ENCODE measurements at regions not wholly inside any gene's neighbourhood (a gene's known extent, or its start where the extent isn't known, plus 50 kb on each side); places are given as distances from the start of the nearest gene placed in this dataset.

DNA sequence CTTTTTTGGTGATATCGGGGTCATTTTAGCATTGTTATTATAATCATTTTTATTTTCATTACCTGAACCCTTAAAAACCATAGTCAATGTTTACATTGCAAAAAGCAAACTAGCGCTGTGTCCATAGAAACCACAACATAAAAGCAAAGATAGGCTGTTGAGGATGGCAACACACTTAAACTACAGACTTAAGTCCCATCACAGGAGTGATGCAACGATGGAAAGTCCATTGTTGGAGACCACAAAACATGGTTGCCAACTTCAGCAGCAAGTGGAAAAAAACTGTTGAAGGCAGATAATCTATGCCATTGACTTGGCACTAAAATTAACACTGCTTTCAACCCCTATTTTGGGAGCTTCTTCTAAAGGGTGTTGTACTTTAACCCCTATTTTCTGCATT is 398.8 kb upstream of the IGFBP3 start:
- H3K4me3 Mint-ChIP-seq, result no peak overlapping the region
- H3K27ac ChIP-seq (ENCODE audit: low read depth), result no peak overlapping the region
- 0 out of 2 replicates have a peak, but pooled peaks cover 3% of the 10 kb centered on the region for H3K9me2 ChIP-seq (ENCODE audit: insufficient read depth)

More for the DNA sequence above, 398.8 kb upstream of the IGFBP3 start:
- no peaks in the 10 kb centered on the region for H4K20me1 ChIP-seq (replicated peaks; ENCODE audit: insufficient read depth)
- no peaks in the 10 kb centered on the region for H3K9me3 Mint-ChIP-seq
- DNase-seq (ENCODE audit: low spot score) (no peak), ATAC-seq (no peak)
- H3K36me3 Mint-ChIP-seq (ENCODE audit: low read depth), result no peaks in the 10 kb centered on the region
- no peaks in the 10 kb centered on the region for H3K79me2 ChIP-seq (replicated peaks; ENCODE audit: insufficient read depth)
- no peak overlapping the region for H3K27ac Mint-ChIP-seq
- no peaks in the 10 kb centered on the region for H3F3A ChIP-seq (replicated peaks; ENCODE audit: low read depth)
- H2AFZ ChIP-seq, result no peak overlapping the region
- H3K36me3 ChIP-seq (ENCODE audit: insufficient read depth), result no peaks in the 10 kb centered on the region
- H3K4me3 ChIP-seq, result no peak overlapping the region
- no peaks in the 10 kb centered on the region for H3K4me1 Mint-ChIP-seq
- peaks cover 4% of the 10 kb centered on the region for H3K27me3 Mint-ChIP-seq (ENCODE audit: insufficient read depth, low read depth, poor library complexity)
- no peak overlapping the region for H3K4me2 ChIP-seq
- H3K4me1 ChIP-seq (ENCODE audit: insufficient read depth), result no peaks in the 10 kb centered on the region
- no peaks in the 10 kb centered on the region for H3K27me3 ChIP-seq (ENCODE audit: insufficient read depth)
- no peak for TF ChIP-seq EZH2phosphoT487 (IDR thresholded peaks at IDR 0.05; ENCODE audit: unreplicated experiment)
- TF ChIP-seq ZNF331 (CRISPR knock-in tag; IDR thresholded peaks at IDR 0.05; ENCODE audit: low read depth), result no peak
- TF ChIP-seq JUNB (IDR thresholded peaks at IDR 0.05; ENCODE audit: unreplicated experiment), result no peak
- TF ChIP-seq, protein P1, sequence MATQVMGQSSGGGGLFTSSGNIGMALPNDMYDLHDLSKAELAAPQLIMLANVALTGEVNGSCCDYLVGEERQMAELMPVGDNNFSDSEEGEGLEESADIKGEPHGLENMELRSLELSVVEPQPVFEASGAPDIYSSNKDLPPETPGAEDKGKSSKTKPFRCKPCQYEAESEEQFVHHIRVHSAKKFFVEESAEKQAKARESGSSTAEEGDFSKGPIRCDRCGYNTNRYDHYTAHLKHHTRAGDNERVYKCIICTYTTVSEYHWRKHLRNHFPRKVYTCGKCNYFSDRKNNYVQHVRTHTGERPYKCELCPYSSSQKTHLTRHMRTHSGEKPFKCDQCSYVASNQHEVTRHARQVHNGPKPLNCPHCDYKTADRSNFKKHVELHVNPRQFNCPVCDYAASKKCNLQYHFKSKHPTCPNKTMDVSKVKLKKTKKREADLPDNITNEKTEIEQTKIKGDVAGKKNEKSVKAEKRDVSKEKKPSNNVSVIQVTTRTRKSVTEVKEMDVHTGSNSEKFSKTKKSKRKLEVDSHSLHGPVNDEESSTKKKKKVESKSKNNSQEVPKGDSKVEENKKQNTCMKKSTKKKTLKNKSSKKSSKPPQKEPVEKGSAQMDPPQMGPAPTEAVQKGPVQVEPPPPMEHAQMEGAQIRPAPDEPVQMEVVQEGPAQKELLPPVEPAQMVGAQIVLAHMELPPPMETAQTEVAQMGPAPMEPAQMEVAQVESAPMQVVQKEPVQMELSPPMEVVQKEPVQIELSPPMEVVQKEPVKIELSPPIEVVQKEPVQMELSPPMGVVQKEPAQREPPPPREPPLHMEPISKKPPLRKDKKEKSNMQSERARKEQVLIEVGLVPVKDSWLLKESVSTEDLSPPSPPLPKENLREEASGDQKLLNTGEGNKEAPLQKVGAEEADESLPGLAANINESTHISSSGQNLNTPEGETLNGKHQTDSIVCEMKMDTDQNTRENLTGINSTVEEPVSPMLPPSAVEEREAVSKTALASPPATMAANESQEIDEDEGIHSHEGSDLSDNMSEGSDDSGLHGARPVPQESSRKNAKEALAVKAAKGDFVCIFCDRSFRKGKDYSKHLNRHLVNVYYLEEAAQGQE (IDR thresholded peaks at IDR 0.05; ENCODE audit: unreplicated experiment), result no peak
- TF ChIP-seq CREB1 (CRISPR knock-in tag; IDR thresholded peaks at IDR 0.05; ENCODE audit: low read depth), result no peak
- TF ChIP-seq, protein P2, sequence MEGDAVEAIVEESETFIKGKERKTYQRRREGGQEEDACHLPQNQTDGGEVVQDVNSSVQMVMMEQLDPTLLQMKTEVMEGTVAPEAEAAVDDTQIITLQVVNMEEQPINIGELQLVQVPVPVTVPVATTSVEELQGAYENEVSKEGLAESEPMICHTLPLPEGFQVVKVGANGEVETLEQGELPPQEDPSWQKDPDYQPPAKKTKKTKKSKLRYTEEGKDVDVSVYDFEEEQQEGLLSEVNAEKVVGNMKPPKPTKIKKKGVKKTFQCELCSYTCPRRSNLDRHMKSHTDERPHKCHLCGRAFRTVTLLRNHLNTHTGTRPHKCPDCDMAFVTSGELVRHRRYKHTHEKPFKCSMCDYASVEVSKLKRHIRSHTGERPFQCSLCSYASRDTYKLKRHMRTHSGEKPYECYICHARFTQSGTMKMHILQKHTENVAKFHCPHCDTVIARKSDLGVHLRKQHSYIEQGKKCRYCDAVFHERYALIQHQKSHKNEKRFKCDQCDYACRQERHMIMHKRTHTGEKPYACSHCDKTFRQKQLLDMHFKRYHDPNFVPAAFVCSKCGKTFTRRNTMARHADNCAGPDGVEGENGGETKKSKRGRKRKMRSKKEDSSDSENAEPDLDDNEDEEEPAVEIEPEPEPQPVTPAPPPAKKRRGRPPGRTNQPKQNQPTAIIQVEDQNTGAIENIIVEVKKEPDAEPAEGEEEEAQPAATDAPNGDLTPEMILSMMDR (conservative IDR thresholded peaks at IDR 0.05; ENCODE audit: low read depth in 2 of 2), result no peak
- TF ChIP-seq EZH2 (IDR thresholded peaks at IDR 0.05; ENCODE audit: low read depth, unreplicated experiment), result no peak
- TF ChIP-seq ZNF462 (CRISPR knock-in tag; IDR thresholded peaks at IDR 0.05), result no peak
- no peak for TF ChIP-seq NANOG (IDR thresholded peaks at IDR 0.05; ENCODE audit: borderline replicate concordance)
- no peak for TF ChIP-seq POLR2AphosphoS5 (IDR thresholded peaks at IDR 0.05; ENCODE audit: low read depth)
- no peak for TF ChIP-seq ZNF114 (CRISPR knock-in tag; IDR thresholded peaks at IDR 0.05)
